ENCODE measurements at regions not wholly inside any gene's neighbourhood (a gene's known extent, or its start where the extent isn't known, plus 50 kb on each side); places are given as distances from the start of the nearest gene placed in this dataset.
"Not testable (repeated sequence)": the region's sequence is repeated elsewhere in the genome, so short reads cannot be mapped to it uniquely, and the experiment has no call there.

GRCh38 chr21:35381743-35382310 is 332.7 kb upstream of the RUNX1 start:
- 59 to 84% (median 76%) methylated on average over 6 of the region's 6 CpGs for WGBS, 3 donors
- no peak overlapping the region for H3K27ac ChIP-seq (ENCODE audit: low read depth, low read length)

- H3K27ac ChIP-seq (ENCODE audit: low read depth, low read length): not testable (repeated sequence)
- 96 to 98% (median 98%) methylated on average over 3 of the region's 3 CpGs for WGBS, 3 donors
Observed at GRCh38 chr21:35380304-35380703, 331.2 kb upstream of the RUNX1 start.

- 93 to 97% (median 93%) methylated on average over 1 of the region's 1 CpG for WGBS, 3 donors
- H3K27ac ChIP-seq (ENCODE audit: low read depth, low read length): no peak overlapping the region
Observed at GRCh38 chr21:35378881-35379280, 329.8 kb upstream of the RUNX1 start.

GRCh38 chr21:35377505-35378090 is 328.5 kb upstream of the RUNX1 start:
- H3K27ac ChIP-seq (ENCODE audit: low read depth, low read length): no peak overlapping the region
- WGBS, 3 donors: 72 to 80% (median 75%) methylated on average over 7 of the region's 7 CpGs

GRCh38 chr21:35376406-35377135 is 327.5 kb upstream of the RUNX1 start:
- WGBS, 3 donors: 86 to 89% (median 86%) methylated on average over 7 of the region's 7 CpGs
- H3K27ac ChIP-seq (ENCODE audit: low read depth, low read length): no peak overlapping the region

GRCh38 chr21:35375115-35375514 is 326.0 kb upstream of the RUNX1 start:
- no peak overlapping the region for H3K27ac ChIP-seq (ENCODE audit: low read depth, low read length)
- 78 to 90% (median 87%) methylated on average over 1 of the region's 1 CpG for WGBS, 3 donors

- H3K27ac ChIP-seq (ENCODE audit: low read depth, low read length): no peak overlapping the region
- 87 to 94% (median 91%) methylated on average over 2 of the region's 2 CpGs for WGBS, 3 donors
Observed at GRCh38 chr21:35373998-35374397, 324.9 kb upstream of the RUNX1 start.

GRCh38 chr21:35372201-35372600 is 323.1 kb upstream of the RUNX1 start:
- H3K27ac ChIP-seq (ENCODE audit: low read depth, low read length): no peak overlapping the region
- WGBS, 3 donors: 85 to 91% (median 87%) methylated on average over 5 of the region's 5 CpGs

GRCh38 chr21:35370671-35371070 is 321.6 kb upstream of the RUNX1 start:
- H3K27ac ChIP-seq (ENCODE audit: low read depth, low read length): no peak overlapping the region
- WGBS, 3 donors: 81 to 91% (median 89%) methylated on average over 4 of the region's 4 CpGs

GRCh38 chr21:35370071-35370470 is 321.0 kb upstream of the RUNX1 start:
- H3K27ac ChIP-seq (ENCODE audit: low read depth, low read length): no peak overlapping the region
- 92 to 95% (median 94%) methylated on average over 3 of the region's 3 CpGs for WGBS, 3 donors

- no peak overlapping the region for H3K27ac ChIP-seq (ENCODE audit: low read depth, low read length)
- WGBS, 3 donors: 82 to 90% (median 87%) methylated on average over 3 of the region's 3 CpGs
Observed at GRCh38 chr21:35368326-35368725, 319.2 kb upstream of the RUNX1 start.

GRCh38 chr21:35367553-35367952 is 318.5 kb upstream of the RUNX1 start:
- WGBS, 3 donors: 75 to 79% (median 79%) methylated on average over 4 of the region's 4 CpGs
- H3K27ac ChIP-seq (ENCODE audit: low read depth, low read length): no peak overlapping the region

GRCh38 chr21:35366394-35367080 is 317.4 kb upstream of the RUNX1 start:
- WGBS, 3 donors: 45 to 63% (median 55%) methylated on average over 5 of the region's 5 CpGs
- H3K27ac ChIP-seq (ENCODE audit: low read depth, low read length): no peak overlapping the region

GRCh38 chr21:35363458-35363857 is 314.4 kb upstream of the RUNX1 start:
- WGBS, 3 donors: 85 to 91% (median 91%) methylated on average over 6 of the region's 6 CpGs
- no peak overlapping the region for H3K27ac ChIP-seq (ENCODE audit: low read depth, low read length)

GRCh38 chr21:35361988-35362387 is 312.9 kb upstream of the RUNX1 start:
- no peak overlapping the region for H3K27ac ChIP-seq (ENCODE audit: low read depth, low read length)

GRCh38 chr21:35360870-35361570 is 311.9 kb upstream of the RUNX1 start:
- H3K27ac ChIP-seq (ENCODE audit: low read depth, low read length): no peak overlapping the region
- 84 to 86% (median 85%) methylated on average over 6 of the region's 6 CpGs for WGBS, 3 donors

GRCh38 chr21:35359076-35359475 is 310.0 kb upstream of the RUNX1 start:
- no peak overlapping the region for H3K27ac ChIP-seq (ENCODE audit: low read depth, low read length)
- 60 to 84% (median 68%) methylated on average over 2 of the region's 2 CpGs for WGBS, 3 donors

- WGBS, 3 donors: 71 to 78% (median 75%) methylated on average over 2 of the region's 2 CpGs
Observed at GRCh38 chr21:35358008-35358407, 308.9 kb upstream of the RUNX1 start.

More at GRCh38 chr21:35358008-35358407, 308.9 kb upstream of the RUNX1 start:
- no peak overlapping the region for H3K27ac ChIP-seq (ENCODE audit: low read depth, low read length)
